GM10266 (cell line): ENCODE measurements at regions not wholly inside any gene's neighbourhood (a gene's known extent, or its start where the extent isn't known, plus 50 kb on each side); places are given as distances from the start of the nearest gene placed in this dataset.

Source experiments
- DNase-seq: peaks from one replicate; pipeline ENCODE4 v3.0.0; 2012; ENCODE audit errors: extremely low spot score
- TF ChIP-seq, protein P1 (sequence below): IDR thresholded peaks from 2 replicates; pipeline ENCODE4 v1.5.1; 2012; ENCODE audit warnings: mild to moderate bottlenecking, low read depth; ENCODE audit not compliant: control insufficient read depth, insufficient read depth; ENCODE audit errors: missing control alignments

DNA sequence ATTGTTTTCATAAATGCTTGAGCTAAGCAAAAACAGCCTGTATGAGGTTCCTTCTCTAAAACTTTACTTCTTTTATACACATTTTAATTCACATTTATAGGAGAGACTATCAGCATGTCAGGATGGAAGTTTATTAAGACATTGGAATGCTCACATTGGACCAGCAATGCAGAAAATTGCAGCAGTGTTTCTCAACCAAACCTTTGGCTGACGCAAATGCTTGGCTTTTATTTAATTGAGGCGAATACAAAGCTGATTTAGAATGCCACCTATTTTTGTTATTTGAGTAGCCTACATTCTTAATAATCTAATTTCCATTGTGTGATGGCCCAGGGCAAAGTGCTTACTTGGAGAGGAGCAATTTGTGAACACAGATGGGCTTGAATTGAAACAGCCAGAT lies 283.2 kb downstream of the ARL4A start:
- no peak for DNase-seq
- TF ChIP-seq, protein P1, sequence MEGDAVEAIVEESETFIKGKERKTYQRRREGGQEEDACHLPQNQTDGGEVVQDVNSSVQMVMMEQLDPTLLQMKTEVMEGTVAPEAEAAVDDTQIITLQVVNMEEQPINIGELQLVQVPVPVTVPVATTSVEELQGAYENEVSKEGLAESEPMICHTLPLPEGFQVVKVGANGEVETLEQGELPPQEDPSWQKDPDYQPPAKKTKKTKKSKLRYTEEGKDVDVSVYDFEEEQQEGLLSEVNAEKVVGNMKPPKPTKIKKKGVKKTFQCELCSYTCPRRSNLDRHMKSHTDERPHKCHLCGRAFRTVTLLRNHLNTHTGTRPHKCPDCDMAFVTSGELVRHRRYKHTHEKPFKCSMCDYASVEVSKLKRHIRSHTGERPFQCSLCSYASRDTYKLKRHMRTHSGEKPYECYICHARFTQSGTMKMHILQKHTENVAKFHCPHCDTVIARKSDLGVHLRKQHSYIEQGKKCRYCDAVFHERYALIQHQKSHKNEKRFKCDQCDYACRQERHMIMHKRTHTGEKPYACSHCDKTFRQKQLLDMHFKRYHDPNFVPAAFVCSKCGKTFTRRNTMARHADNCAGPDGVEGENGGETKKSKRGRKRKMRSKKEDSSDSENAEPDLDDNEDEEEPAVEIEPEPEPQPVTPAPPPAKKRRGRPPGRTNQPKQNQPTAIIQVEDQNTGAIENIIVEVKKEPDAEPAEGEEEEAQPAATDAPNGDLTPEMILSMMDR, result no peak

DNA sequence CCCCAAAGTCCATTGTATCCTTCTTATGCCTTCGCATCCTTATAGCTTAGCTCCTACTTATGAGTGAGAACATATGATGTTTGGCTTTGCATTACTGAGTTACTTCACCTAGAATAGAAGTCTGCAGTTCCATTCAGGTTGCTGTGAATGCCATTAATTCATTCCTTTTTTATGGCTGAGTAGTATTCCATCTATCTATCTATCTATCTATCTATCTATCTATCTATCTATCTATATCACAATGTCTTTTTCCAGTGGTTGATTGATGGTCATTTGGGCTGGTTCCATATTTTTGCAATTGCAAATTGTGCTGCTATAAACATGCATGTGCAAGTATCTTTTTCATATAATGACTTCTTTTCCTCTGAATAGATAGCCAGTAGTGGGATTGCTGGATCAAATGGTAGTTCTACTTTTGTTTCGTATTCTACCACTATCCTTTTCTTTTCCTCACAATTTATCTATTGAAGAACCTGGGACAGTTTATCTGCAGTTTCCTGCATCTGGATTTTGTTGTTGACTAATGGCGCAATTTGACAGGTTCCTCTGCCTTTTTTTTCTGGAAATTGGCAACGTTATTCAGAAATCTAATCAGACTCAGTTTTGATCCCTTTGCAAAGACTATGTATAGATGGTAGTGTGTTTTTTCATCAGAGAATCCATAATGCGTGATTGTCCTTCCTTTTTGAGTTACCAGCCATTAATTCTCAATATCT lies 287.2 kb downstream of the ARL4A start:
- TF ChIP-seq, protein P1, result no peak
- DNase-seq, result no peak

GRCh38 chr7:12975412-12975811 lies 288.0 kb downstream of the ARL4A start:
- DNase-seq, result no peak

DNA sequence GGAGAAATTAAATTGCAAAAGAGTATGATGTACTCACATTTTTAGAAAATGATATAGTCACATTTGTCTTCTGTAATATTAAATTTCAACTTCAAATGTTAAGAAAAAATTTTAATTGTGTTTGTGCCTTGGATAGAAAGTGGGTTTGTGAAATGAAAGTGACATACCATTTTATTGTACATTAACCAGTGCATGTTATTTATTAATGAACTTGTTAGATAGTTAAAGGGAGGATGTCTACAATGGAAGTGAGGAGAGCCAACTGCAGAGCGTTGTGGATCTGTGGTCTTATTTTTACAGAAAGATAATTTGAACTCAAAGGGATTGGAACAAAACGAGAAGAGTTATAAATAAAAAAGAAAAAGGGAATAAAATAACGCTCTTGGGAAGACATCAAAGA lies 291.7 kb downstream of the ARL4A start:
- no peak for DNase-seq
- TF ChIP-seq, protein P1, result no peak

More at GRCh38 chr7:12975412-12975811, 288.0 kb downstream of the ARL4A start:
- TF ChIP-seq, protein P1, result no peak

GRCh38 chr7:12982178-12982577 lies 294.7 kb downstream of the ARL4A start:
- DNase-seq, result no peak
- TF ChIP-seq, protein P1, result no peak

- TF ChIP-seq, protein P1, result no peak
These were observed 296.7 kb downstream of the ARL4A start for GRCh38 chr7:12984117-12984516.

DNA sequence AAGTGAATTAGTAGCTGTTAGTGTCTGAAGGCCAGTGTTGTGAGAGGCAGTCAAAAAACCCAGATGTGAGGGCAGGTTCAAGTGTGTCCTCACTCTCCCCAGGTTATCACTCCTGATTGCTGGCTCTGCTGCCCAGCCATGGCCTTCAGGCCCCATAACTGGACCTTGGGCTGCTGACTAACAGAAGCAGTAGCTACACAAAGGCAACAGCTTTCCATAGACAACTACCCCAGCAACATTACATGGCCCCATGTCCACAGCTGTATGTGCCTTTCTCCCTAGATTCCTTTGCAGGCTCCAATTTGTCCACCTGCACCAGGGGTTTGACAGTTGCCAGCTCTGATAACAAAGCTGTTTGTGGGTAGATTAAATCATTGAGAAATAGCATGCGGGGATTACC lies 297.8 kb downstream of the ARL4A start:
- TF ChIP-seq, protein P1, result no peak
- DNase-seq, result no peak

More at GRCh38 chr7:12984117-12984516, 296.7 kb downstream of the ARL4A start:
- DNase-seq, result no peak
